ENCODE measurements at regions not wholly inside any gene's neighbourhood (a gene's known extent, or its start where the extent isn't known, plus 50 kb on each side); places are given as distances from the start of the nearest gene placed in this dataset.

GRCh38 chr15:31774045-31774444 lies 256.3 kb upstream of the CHRNA7 start:
- Histone ChIP-seq H3K9me3 (no peaks in the 10 kb centered on the region), H3K27me3 (no peaks in the 10 kb centered on the region), H3K4me3 (no peak overlapping the region), H3K4me1 (no peaks in the 10 kb centered on the region), H3K36me3 (no peaks in the 10 kb centered on the region), H3K27ac (no peak overlapping the region)
- DNase-seq (no peak), ATAC-seq (no peak)
- TF ChIP-seq, protein P1, sequence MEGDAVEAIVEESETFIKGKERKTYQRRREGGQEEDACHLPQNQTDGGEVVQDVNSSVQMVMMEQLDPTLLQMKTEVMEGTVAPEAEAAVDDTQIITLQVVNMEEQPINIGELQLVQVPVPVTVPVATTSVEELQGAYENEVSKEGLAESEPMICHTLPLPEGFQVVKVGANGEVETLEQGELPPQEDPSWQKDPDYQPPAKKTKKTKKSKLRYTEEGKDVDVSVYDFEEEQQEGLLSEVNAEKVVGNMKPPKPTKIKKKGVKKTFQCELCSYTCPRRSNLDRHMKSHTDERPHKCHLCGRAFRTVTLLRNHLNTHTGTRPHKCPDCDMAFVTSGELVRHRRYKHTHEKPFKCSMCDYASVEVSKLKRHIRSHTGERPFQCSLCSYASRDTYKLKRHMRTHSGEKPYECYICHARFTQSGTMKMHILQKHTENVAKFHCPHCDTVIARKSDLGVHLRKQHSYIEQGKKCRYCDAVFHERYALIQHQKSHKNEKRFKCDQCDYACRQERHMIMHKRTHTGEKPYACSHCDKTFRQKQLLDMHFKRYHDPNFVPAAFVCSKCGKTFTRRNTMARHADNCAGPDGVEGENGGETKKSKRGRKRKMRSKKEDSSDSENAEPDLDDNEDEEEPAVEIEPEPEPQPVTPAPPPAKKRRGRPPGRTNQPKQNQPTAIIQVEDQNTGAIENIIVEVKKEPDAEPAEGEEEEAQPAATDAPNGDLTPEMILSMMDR (IDR thresholded peaks at IDR 0.05): no peak
- no peak for TF ChIP-seq POLR2A (IDR thresholded peaks at IDR 0.05)
- WGBS (ENCODE audit: insufficient coverage, low coverage, low lambda C conversion rate, missing lambda C conversion rate): 50% methylated on average over 4 of the region's 5 CpGs
- intact Hi-C loops (cut with DNase I): no loop called here

GRCh38 chr15:31776039-31776438 lies 254.3 kb upstream of the CHRNA7 start:
- WGBS (ENCODE audit: insufficient coverage, low coverage, low lambda C conversion rate, missing lambda C conversion rate): 40% methylated on average over 1 of the region's 9 CpGs
- TF ChIP-seq, protein P1 (IDR thresholded peaks at IDR 0.05): no peak
- no peak for TF ChIP-seq POLR2A (IDR thresholded peaks at IDR 0.05)
- intact Hi-C loops (cut with DNase I): no loop called here
- no peaks in the 10 kb centered on the region for H3K9me3 ChIP-seq
- no peaks in the 10 kb centered on the region for H3K27me3 ChIP-seq
- H3K4me1 ChIP-seq: no peaks in the 10 kb centered on the region
- H3K36me3 ChIP-seq: no peaks in the 10 kb centered on the region
- no peak overlapping the region for H3K27ac ChIP-seq
- DNase-seq: no peak
- no peak for ATAC-seq
- H3K4me3 ChIP-seq: no peak overlapping the region

DNA sequence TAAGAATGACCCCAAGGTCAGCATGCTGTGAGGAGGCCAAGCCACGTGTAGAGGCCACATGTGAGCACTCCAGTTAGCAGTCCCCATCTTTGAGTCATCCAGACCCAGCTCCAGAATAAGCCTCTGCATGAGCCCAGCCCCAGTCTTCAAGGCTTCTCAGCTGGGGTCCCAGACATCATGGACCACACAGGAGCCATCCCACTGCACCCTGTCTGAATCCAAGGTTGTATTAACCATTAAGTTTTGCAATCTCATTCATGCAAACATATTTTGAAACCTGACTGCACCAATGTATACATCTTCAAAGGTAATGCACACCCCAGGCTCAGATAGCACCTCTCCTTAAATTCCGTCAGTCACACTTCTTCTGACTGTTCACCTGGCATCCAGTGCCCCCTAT lies 249.1 kb upstream of the CHRNA7 start:
- ATAC-seq: no peak
- no peaks in the 10 kb centered on the region for H3K4me1 ChIP-seq
- TF ChIP-seq, protein P1 (IDR thresholded peaks at IDR 0.05): no peak
- TF ChIP-seq POLR2A (IDR thresholded peaks at IDR 0.05): no peak
- no peak for DNase-seq
- no peaks in the 10 kb centered on the region for H3K36me3 ChIP-seq
- H3K27ac ChIP-seq: no peak overlapping the region
- WGBS (ENCODE audit: insufficient coverage, low coverage, low lambda C conversion rate, missing lambda C conversion rate): 92% methylated on average over 1 of the region's 2 CpGs
- H3K9me3 ChIP-seq: no peaks in the 10 kb centered on the region
- intact Hi-C loops (cut with DNase I): loop anchor here in 1 of 2 donors (10.0 kb wide), 1 partner anchor 64 kb away; no protein-coding TSS in a partner anchor
- no peaks in the 10 kb centered on the region for H3K27me3 ChIP-seq
- H3K4me3 ChIP-seq: no peak overlapping the region

- no peaks in the 10 kb centered on the region for H3K27me3 ChIP-seq
- ATAC-seq (no peak), DNase-seq (no peak)
- 89% methylated on average over 8 of the region's 9 CpGs for WGBS (ENCODE audit: insufficient coverage, low coverage, low lambda C conversion rate, missing lambda C conversion rate)
- no peak overlapping the region for H3K27ac ChIP-seq
- intact Hi-C loops (cut with DNase I): loop anchor here in 1 of 2 donors (10.0 kb wide), 1 partner anchor 63 kb away; no protein-coding TSS in a partner anchor
- TF ChIP-seq, protein P1 (IDR thresholded peaks at IDR 0.05): no peak
- no peak for TF ChIP-seq POLR2A (IDR thresholded peaks at IDR 0.05)
- H3K4me1 ChIP-seq: no peaks in the 10 kb centered on the region
- H3K4me3 ChIP-seq: no peak overlapping the region
- H3K36me3 ChIP-seq: no peaks in the 10 kb centered on the region
- H3K9me3 ChIP-seq: no peaks in the 10 kb centered on the region
Measured at GRCh38 chr15:31782016-31782783, 248.1 kb upstream of the CHRNA7 start.

Measured in right lobe of liver (tissue), 6 donors.